Lower leg skin (tissue), 3 donors: ENCODE measurements at regions not wholly inside any gene's neighbourhood (a gene's known extent, or its start where the extent isn't known, plus 50 kb on each side); places are given as distances from the start of the nearest gene placed in this dataset.

Experiments used
- CTCF ChIP-seq, 3 donors: fragments of 450-650 bp; IDR thresholded peaks; one replicate each; pipeline ENCODE4 v1.5.1; 2016; ENCODE audit warnings: antibody characterized with exemption in 3 of 3, mild to moderate bottlenecking in 3 of 3, moderate library complexity in 2 of 3
- POLR2A ChIP-seq, 2 donors: fragments of 450-650 bp; IDR thresholded peaks; one replicate each; pipeline ENCODE4 v1.6.1; 2016 to 2017; ENCODE audit warnings: antibody characterized with exemption in 2 of 2, mild to moderate bottlenecking in 1 of 2, moderate library complexity in 1 of 2

- no peak for TF ChIP-seq CTCF (IDR thresholded peaks at IDR 0.05)
- TF ChIP-seq POLR2A (IDR thresholded peaks at IDR 0.05): no peak
These were observed 435.2 kb upstream of the SEMA3A start for GRCh38 chr7:84629640-84630318.
